Lung (tissue), 11 donors: ENCODE measurements at regions not wholly inside any gene's neighbourhood (a gene's known extent, or its start where the extent isn't known, plus 50 kb on each side); places are given as distances from the start of the nearest gene placed in this dataset.

Experiments used
- ATAC-seq: fragments of 200-7000 bp; cut with Tn5 transposase; one replicate; pipeline ENCODE4 v1.9.1; 2020; ENCODE audit warnings: moderate number of reproducible peaks; ENCODE audit not compliant: insufficient read depth, low FRiP score
- DNase-seq, 3 donors: peaks; one replicate each; pipeline ENCODE4 v3.0.0-alpha.2; 2013 to 2017
- H3K27ac ChIP-seq, 2 donors: one replicate each; pipeline ENCODE4 v1.5.1; 2013; ENCODE audit warnings: mild to moderate bottlenecking in 2 of 2, moderate library complexity in 2 of 2, control low read depth in 1 of 2, inconsistent platforms in 1 of 2, low read depth in 1 of 2, low read length in 1 of 2
- H3K27me3 ChIP-seq, 3 donors: one replicate each; pipeline ENCODE4 v1.5.1; 2013; ENCODE audit warnings: low read length in 2 of 3; ENCODE audit not compliant: control insufficient read depth in 3 of 3, insufficient read depth in 3 of 3
- H3K36me3 ChIP-seq, 4 donors: one replicate each; pipeline ENCODE4 v1.5.1; 2013; ENCODE audit warnings: low read length in 4 of 4, mild to moderate bottlenecking in 1 of 4, moderate library complexity in 1 of 4; ENCODE audit not compliant: control insufficient read depth in 4 of 4, insufficient read depth in 4 of 4
- H3K4me1 ChIP-seq, 5 donors: one replicate each; pipeline ENCODE4 v1.5.1; 2013; ENCODE audit warnings: low read length in 5 of 5, mild to moderate bottlenecking in 2 of 5, moderate library complexity in 1 of 5; ENCODE audit not compliant: control insufficient read depth in 5 of 5, insufficient read depth in 5 of 5
- H3K4me3 ChIP-seq: one replicate; pipeline ENCODE4 v1.5.1; 2013; ENCODE audit warnings: mild to moderate bottlenecking, control low read depth, moderate library complexity
- H3K9ac ChIP-seq, 2 donors: one replicate each; pipeline ENCODE4 v1.5.1; 2013; ENCODE audit warnings: low read length in 2 of 2, control low read depth in 1 of 2; ENCODE audit not compliant: insufficient read depth in 1 of 2
- H3K9me3 ChIP-seq, 4 donors: one replicate each; pipeline ENCODE4 v1.5.1; 2013; ENCODE audit warnings: low read length in 3 of 4, mild to moderate bottlenecking in 1 of 4, moderate library complexity in 1 of 4; ENCODE audit not compliant: control insufficient read depth in 4 of 4, insufficient read depth in 3 of 4
- WGBS, 2 donors: extraction: QIAGEN DNeasy Blood & Tissue Kit; methylation state at CpG; one replicate each; pipeline ENCODE4 v1.1.7; 2013; 5-methylcytosine and 5-hydroxymethylcytosine counted together
- TF ChIP-seq, protein P1 (sequence below): IDR thresholded peaks from 2 replicates; pipeline ENCODE4 v1.5.1; 2012; ENCODE audit warnings: mild to moderate bottlenecking; ENCODE audit errors: control extremely low read depth, extremely low read depth
- donor health status: control.
- donor health status: control.
- donor health status: Bipolar disorder and iron deficiency.
- donor health status: healthy.
- donor health status: DM: yes; HTN: yes; CAD: no.

DNA sequence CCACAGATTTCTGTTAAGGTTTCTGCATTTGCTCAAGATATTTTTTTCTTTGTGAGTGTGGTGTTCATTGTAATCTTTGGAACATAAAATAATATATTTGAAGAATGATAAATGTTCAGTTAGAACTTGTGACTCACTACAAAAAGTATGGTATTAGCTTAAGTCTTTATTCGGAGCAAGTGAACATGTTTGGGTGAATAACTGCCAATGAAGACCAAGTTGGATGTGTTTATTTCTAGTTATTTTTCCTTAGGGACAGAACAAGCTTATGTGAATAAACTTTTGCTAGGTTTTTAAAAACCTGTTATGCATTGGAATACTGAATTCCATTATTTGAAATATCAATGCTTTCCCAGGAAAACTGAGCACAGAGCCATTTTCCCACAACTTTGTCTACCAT, 418.6 kb downstream of the SLCO4C1 start:
- Histone ChIP-seq H3K27me3 (no peaks in the 10 kb centered on the region), H3K9ac (no peak overlapping the region), H3K4me1 (no peaks in the 10 kb centered on the region), H3K9me3 (no peaks in the 10 kb centered on the region), H3K36me3 (no peaks in the 10 kb centered on the region), H3K27ac (no peak overlapping the region), H3K4me3 (no peak overlapping the region)
- DNase-seq: no peak
- TF ChIP-seq, protein P1, sequence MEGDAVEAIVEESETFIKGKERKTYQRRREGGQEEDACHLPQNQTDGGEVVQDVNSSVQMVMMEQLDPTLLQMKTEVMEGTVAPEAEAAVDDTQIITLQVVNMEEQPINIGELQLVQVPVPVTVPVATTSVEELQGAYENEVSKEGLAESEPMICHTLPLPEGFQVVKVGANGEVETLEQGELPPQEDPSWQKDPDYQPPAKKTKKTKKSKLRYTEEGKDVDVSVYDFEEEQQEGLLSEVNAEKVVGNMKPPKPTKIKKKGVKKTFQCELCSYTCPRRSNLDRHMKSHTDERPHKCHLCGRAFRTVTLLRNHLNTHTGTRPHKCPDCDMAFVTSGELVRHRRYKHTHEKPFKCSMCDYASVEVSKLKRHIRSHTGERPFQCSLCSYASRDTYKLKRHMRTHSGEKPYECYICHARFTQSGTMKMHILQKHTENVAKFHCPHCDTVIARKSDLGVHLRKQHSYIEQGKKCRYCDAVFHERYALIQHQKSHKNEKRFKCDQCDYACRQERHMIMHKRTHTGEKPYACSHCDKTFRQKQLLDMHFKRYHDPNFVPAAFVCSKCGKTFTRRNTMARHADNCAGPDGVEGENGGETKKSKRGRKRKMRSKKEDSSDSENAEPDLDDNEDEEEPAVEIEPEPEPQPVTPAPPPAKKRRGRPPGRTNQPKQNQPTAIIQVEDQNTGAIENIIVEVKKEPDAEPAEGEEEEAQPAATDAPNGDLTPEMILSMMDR: no peak
- WGBS, 2 donors: 80 to 100% methylated on average over 1 of the region's 1 CpG
- no peak for ATAC-seq

DNA sequence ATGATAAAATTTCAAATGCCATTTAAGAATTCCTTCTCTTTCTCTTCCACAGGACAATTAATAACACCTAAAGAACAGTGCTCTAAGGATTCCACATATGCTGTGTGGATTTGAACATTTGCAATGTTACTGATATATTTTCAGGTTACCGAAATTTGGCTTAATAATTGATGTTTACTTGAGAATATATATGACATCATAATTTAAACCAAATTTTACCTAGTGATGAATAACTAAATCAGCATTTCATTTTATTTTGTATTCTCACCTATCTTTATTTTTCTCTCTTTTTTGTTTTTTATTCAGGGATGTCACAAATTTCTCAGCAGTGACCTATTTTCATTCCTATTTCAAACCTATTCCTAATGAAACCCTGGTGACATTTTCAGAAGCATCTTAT, 429.6 kb downstream of the SLCO4C1 start:
- TF ChIP-seq, protein P1: no peak
- Histone ChIP-seq H3K27ac (no peak overlapping the region), H3K9ac (no peak overlapping the region), H3K36me3 (no peaks in the 10 kb centered on the region), H3K9me3 (no peaks in the 10 kb centered on the region), H3K4me3 (no peak overlapping the region), H3K27me3 (no peaks in the 10 kb centered on the region), H3K4me1 (no peaks in the 10 kb centered on the region)
- DNase-seq (no peak), ATAC-seq (no peak)
- WGBS, 2 donors: 84 to 97% methylated on average over 1 of the region's 1 CpG

DNA sequence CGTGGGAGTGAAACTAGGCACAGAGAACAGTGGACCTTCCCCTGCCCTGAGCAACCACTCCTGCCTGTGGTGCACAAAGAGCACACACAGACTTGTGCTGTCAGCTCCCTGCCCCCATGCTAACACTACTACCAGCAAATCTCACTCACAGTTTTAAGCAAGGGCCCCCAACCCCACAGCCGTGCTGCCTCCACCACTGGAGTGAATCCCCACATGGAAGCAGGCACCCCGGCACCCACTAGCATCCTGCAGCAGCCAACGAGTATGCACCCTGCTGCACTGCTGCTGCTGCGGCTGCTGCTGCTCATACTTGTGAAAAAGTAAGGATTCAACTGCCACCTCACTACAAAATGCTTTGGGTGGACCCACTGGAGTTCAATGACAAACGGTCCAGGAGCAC, 435.5 kb downstream of the SLCO4C1 start:
- no peaks in the 10 kb centered on the region for H3K9me3 ChIP-seq
- TF ChIP-seq, protein P1: no peak
- H3K4me3 ChIP-seq: no peak overlapping the region
- H3K27ac ChIP-seq: no peak overlapping the region
- DNase-seq: no peak
- no peak for ATAC-seq
- H3K9ac ChIP-seq: no peak overlapping the region
- H3K27me3 ChIP-seq: no peaks in the 10 kb centered on the region
- H3K36me3 ChIP-seq: no peaks in the 10 kb centered on the region
- WGBS, 2 donors: 81 to 85% methylated on average over 6 of the region's 6 CpGs
- H3K4me1 ChIP-seq: no peaks in the 10 kb centered on the region

DNA sequence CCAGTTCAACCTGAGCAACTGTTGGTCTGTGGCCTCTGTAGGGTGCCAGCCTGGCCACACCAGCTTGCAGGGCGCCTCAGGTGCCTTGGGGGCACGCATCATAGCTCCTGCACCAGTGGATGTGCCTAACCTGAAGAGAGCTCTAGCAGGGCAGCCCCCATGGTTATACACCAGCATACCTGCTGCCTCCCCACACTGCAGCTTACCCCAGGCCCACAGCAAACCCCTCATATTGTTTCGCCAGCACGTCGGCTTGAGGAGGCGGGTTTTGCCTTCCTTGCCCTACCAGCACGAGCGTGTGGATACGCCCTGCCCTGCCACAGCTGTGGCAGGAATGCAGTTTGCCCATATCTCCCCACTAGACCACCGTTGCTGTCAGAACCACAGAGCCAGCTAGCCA, 435.9 kb downstream of the SLCO4C1 start:
- Histone ChIP-seq H3K27ac (no peak overlapping the region), H3K9me3 (no peaks in the 10 kb centered on the region), H3K27me3 (no peaks in the 10 kb centered on the region), H3K4me3 (no peak overlapping the region), H3K4me1 (no peaks in the 10 kb centered on the region), H3K9ac (no peak overlapping the region), H3K36me3 (no peaks in the 10 kb centered on the region)
- ATAC-seq: no peak
- WGBS, 2 donors: 91 to 92% methylated on average over 10 of the region's 10 CpGs
- DNase-seq: no peak
- TF ChIP-seq, protein P1: no peak
